ENCODE measurements at regions not wholly inside any gene's neighbourhood (a gene's known extent, or its start where the extent isn't known, plus 50 kb on each side); places are given as distances from the start of the nearest gene placed in this dataset.

- no peak for DNase-seq (ENCODE audit: low read depth)
- H3K4me3 ChIP-seq (replicated peaks; ENCODE audit: low read depth, low read length): no peak overlapping the region
- TF ChIP-seq CTCF (IDR thresholded peaks at IDR 0.05; ENCODE audit: low read length, missing control alignments): no peak
These were observed 113.4 kb downstream of the PJA1 start for GRCh38 chrX:69051901-69052300.

- H3K4me3 ChIP-seq (replicated peaks; ENCODE audit: low read depth, low read length): no peak overlapping the region
- no peak for DNase-seq (ENCODE audit: low read depth)
- no peak for TF ChIP-seq CTCF (IDR thresholded peaks at IDR 0.05; ENCODE audit: low read length, missing control alignments)
These were observed 115.0 kb downstream of the PJA1 start for GRCh38 chrX:69050051-69050765.

- no peak for DNase-seq (ENCODE audit: low read depth)
- H3K4me3 ChIP-seq (replicated peaks; ENCODE audit: low read depth, low read length): no peak overlapping the region
- TF ChIP-seq CTCF (IDR thresholded peaks at IDR 0.05; ENCODE audit: low read length, missing control alignments): no peak
These were observed 118.2 kb downstream of the PJA1 start for GRCh38 chrX:69046996-69047490.

GRCh38 chrX:69045616-69046345 lies 119.5 kb downstream of the PJA1 start:
- TF ChIP-seq CTCF (IDR thresholded peaks at IDR 0.05; ENCODE audit: low read length, missing control alignments): no peak
- no peak overlapping the region for H3K4me3 ChIP-seq (replicated peaks; ENCODE audit: low read depth, low read length)
- no peak for DNase-seq (ENCODE audit: low read depth)

GRCh38 chrX:69038816-69039215 lies 126.4 kb downstream of the PJA1 start:
- H3K4me3 ChIP-seq (replicated peaks; ENCODE audit: low read depth, low read length): no peak overlapping the region
- TF ChIP-seq CTCF (IDR thresholded peaks at IDR 0.05; ENCODE audit: low read length, missing control alignments): no peak
- no peak for DNase-seq (ENCODE audit: low read depth)

- TF ChIP-seq CTCF (IDR thresholded peaks at IDR 0.05; ENCODE audit: low read length, missing control alignments): no peak
- no peak overlapping the region for H3K4me3 ChIP-seq (replicated peaks; ENCODE audit: low read depth, low read length)
- no peak for DNase-seq (ENCODE audit: low read depth)
These were observed 127.1 kb downstream of the PJA1 start for GRCh38 chrX:69038188-69038587.

Measured in fibroblast of pulmonary artery (primary cell).